CD4-positive, alpha-beta T cell treated with Interleukin-21 for 1 hour (primary cell): ENCODE measurements at regions not wholly inside any gene's neighbourhood (a gene's known extent, or its start where the extent isn't known, plus 50 kb on each side); places are given as distances from the start of the nearest gene placed in this dataset.
A peak's percentile ranks its signal among the peaks of the same experiment; 100 is the strongest.

Source experiments
- DNase-seq: peaks from one replicate; pipeline ENCODE4 v3.0.0-alpha.2; 2020

DNA sequence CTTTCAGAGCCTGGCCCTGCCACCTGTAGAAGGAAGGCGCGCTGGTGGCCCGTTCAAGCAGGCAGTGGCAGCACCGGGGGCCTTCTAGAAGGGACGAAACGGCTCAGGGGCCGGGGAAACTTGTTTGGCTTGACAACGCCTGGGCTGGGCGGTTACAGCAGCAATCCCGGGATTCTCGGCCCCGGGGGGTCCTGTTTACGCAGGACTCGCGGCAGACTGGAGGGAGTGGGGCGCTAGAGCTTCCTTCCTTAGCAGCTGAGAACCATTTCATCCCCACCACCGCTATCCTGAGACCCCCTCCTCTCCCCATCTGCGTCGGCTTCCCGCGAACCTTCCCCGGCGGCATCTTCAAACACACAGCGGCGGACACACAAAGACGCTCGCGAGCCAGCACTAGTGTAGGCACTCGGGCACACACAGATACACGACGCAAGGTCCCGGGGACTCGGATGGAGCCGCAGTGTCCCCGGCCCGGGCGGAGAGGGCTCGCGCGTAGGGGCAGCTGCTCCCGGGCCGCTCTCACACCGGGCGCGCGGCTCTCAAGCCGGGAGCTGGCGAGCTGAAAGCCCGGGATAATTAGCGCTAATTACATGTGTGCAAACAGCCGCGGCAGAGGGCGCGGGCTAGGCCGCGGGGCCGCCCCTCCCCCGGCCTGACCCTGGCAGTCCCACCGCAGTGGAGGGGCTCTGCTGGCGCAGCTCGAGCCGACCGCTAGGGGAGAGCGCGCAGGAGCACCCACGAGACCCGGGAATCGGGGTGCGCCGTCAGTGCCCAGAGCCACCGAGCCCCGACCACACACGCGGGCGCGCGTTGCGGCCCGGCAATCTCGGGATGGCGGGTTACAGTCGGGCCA, 271.4 kb downstream of the FOXD2 start:
- DNase-seq: peak; percentile 5

DNA sequence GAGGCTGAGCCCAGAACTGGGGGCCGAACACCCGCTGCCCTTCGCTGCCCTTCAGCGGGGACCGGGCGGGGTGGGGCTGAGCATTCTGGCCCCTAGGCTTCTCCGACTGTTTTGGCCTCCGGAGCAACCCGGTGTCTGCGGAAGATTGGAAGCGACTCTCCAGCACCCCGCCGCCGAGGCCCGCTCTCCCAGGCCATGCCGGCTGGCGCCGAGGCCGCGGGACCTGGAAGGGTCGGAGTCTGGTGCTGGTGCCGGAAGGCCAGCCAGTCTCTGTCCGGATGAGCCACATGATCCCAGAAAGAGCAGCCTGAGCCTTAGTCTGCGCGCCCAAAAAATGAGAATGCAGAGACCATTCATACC, 272.0 kb downstream of the FOXD2 start:
- no peak for DNase-seq

DNA sequence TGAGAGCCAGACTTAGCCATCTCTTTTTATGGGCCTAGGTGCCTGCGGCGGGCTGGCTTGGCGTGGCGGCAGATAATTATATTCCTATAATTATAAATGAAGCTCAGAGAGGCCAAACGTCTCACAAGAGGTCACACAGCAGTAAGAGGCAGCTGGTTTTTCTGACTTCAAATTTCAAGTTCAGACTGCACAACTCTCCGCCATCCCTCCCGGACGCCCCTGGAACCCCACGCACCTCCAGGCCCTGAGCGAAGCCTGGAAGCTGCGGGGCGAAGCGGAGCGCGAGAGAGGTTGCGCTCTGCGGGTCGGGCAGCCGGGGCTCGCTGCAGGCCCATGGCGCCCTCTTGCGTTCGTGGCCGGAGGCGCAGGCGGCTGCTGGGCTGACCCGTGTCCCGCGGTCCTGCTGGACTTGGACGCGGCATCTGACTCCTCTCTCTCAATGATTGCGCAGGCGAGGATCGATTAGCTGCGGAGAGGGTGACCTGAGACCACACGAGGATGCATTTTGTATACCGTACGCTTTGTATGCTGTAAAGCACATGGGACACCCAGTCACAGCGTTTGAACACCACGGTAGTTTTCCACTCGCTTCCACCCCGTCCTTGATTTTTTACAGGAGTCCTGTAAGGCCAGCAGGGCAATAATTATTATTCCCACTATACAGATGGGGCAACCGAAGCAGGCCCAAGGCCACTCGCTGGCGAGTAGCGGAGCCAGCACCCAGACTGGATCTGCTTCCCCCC, 272.7 kb downstream of the FOXD2 start:
- peak; percentile 60 for DNase-seq
